Ovary (tissue), 7 donors: ENCODE measurements at regions not wholly inside any gene's neighbourhood (a gene's known extent, or its start where the extent isn't known, plus 50 kb on each side); places are given as distances from the start of the nearest gene placed in this dataset.

Experiments
- DNase-seq, 5 donors: peaks; one replicate each; pipeline ENCODE4 v3.0.0-alpha.2; 2019 to 2020
- H3K27ac ChIP-seq, 2 donors: fragments of 200-600 bp; one replicate each; pipeline versions ENCODE4 v1.5.1 to v1.8.0; 2019 to 2022
- H3K27me3 ChIP-seq: fragments of 200-600 bp; one replicate; pipeline ENCODE4 v1.8.0; 2022
- H3K36me3 ChIP-seq: fragments of 200-600 bp; sonication (generic); one replicate; pipeline ENCODE4 v1.5.1; 2019
- H3K4me1 ChIP-seq: one replicate; pipeline ENCODE4 v1.8.1; 2013; ENCODE audit warnings: mild to moderate bottlenecking, moderate library complexity; ENCODE audit not compliant: insufficient read depth
- H3K4me3 ChIP-seq: fragments of 200-600 bp; sonication (generic); one replicate; pipeline ENCODE4 v1.5.1; 2017
- H3K9me3 ChIP-seq, 2 donors: fragments of 200-600 bp in 1 of 2; sonication (generic) in 1 of 2; one replicate each; pipeline versions ENCODE4 v1.5.1 to v1.8.1; 2013 to 2019; ENCODE audit warnings: mild to moderate bottlenecking in 1 of 2, moderate library complexity in 1 of 2
- CTCF ChIP-seq, 3 donors: fragments of 450-650 bp in 2 of 3; fragments of 200-600 bp in 1 of 3; IDR thresholded peaks; one replicate each; pipeline versions ENCODE4 v1.5.1 to v1.8.0; 2016 to 2022; ENCODE audit warnings: antibody characterized with exemption in 3 of 3, mild to moderate bottlenecking in 1 of 3
- EP300 ChIP-seq: sonication (generic); formaldehyde crosslinking; IDR thresholded peaks from one replicate; pipeline ENCODE4 v1.6.1; 2017; ENCODE audit warnings: antibody characterized with exemption
- POLR2A ChIP-seq: fragments of 450-650 bp; IDR thresholded peaks from one replicate; pipeline ENCODE4 v1.6.1; 2017; ENCODE audit warnings: antibody characterized with exemption, mild to moderate bottlenecking, moderate library complexity
- WGBS, 3 donors: extraction: QIAGEN DNeasy Blood & Tissue Kit in 1 of 3; methylation state at CpG; one replicate each; pipeline versions ENCODE4 v1.1.5 to v1.1.7; 2013 to 2017; 5-methylcytosine and 5-hydroxymethylcytosine counted together
- intact Hi-C, 4 donors: fragments of 100-400 bp; cut with DNase I; formaldehyde crosslinking; loops; one replicate each; pipeline versions ENCODE4 v1.11.0 to v1.15.1; 2022 to 2023
- donor health status: DM: no; HTN: no; CAD: no; lungs with moderate emphysema.
- donor health status: DM: no; HTN: no; CAD: no.
- donor health status: Bipolar disorder and iron deficiency.
- donor health status: DM: no; HTN: no; CAD: no.
- donor health status: DM: yes; HTN: yes; CAD: no.

DNA sequence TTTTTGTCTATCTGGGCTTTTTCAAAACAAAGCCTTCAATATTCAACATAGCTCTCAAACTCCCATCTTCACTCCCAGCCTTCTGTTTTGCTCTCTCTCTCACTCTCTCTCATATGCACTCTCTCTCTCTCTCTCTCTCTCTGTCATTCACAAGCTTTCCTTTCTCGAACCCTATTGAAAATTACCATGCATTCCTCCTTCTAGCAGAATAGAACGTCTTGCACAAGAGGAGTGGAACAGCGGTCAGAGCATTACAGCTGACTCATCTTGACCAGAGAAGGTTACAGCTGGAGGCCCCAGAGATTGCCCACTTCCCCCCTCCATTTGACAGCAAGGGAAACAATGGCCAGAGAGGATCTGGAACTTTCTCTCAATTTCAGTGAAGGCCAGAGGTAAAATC, 51.0 kb upstream of the LIFR start:
- 26 to 50% (median 36%) methylated on average over 3 of the region's 3 CpGs for WGBS, 3 donors
- Histone ChIP-seq H3K27me3 (no peaks in the 10 kb centered on the region), H3K36me3 (no peaks in the 10 kb centered on the region), H3K9me3 (no peaks in the 10 kb centered on the region), H3K27ac (no peak overlapping the region), H3K4me1 (peaks cover 4% of the 10 kb centered on the region), H3K4me3 (no peak overlapping the region)
- DNase-seq = peak in 2 of 5 donors; percentile 26 to 31
- intact Hi-C loops = no loop called here
- TF ChIP-seq EP300 (no peak), CTCF (IDR thresholded peaks at IDR 0.05) (no peak), POLR2A (no peak)

DNA sequence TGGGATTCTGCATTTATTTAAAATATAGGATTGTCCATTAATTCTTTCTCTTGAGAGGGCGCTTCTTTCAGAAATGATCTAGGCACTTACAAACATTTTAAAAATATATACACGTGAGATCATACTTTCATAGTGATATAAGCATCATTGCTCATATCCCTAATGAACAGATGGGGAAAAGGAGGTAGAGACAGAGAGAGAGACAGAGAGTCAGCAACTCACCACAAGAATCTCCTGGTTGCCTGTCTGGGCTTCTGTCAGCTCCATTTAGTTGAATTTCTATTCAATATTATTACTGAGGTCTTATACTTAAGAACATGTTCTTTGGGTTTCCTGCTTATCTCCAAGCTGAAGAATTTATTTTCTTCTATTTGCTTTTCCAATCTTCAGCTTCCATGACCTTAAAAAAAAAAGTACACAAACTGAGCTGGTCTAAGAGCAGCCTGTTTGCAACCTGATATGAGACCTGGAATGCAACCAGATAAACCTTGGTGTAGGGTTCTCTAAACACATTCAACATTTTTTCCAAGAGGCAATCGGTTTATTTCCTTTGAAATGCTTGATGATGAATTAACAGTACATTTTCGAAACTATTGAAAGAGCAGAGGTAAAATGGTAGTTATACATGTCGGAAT, 51.6 kb upstream of the LIFR start:
- WGBS, 3 donors = 53 to 65% (median 60%) methylated on average over 5 of the region's 5 CpGs
- H3K4me1 ChIP-seq = peaks cover 4% of the 10 kb centered on the region
- H3K27me3 ChIP-seq = no peaks in the 10 kb centered on the region
- intact Hi-C loops = no loop called here
- H3K4me3 ChIP-seq = no peak overlapping the region
- no peaks in the 10 kb centered on the region for H3K36me3 ChIP-seq
- TF ChIP-seq CTCF (IDR thresholded peaks at IDR 0.05) (no peak), EP300 (no peak), POLR2A (no peak)
- H3K9me3 ChIP-seq = no peaks in the 10 kb centered on the region
- DNase-seq = no peak
- H3K27ac ChIP-seq = no peak overlapping the region

- intact Hi-C loops = no loop called here
- Histone ChIP-seq H3K27me3 (no peaks in the 10 kb centered on the region), H3K27ac (no peak overlapping the region), H3K4me3 (no peak overlapping the region), H3K4me1 (peaks cover 4% of the 10 kb centered on the region), H3K36me3 (no peaks in the 10 kb centered on the region), H3K9me3 (no peaks in the 10 kb centered on the region)
- no peak for DNase-seq
- WGBS, 3 donors = 73 to 82% (median 73%) methylated on average over 1 of the region's 1 CpG
- TF ChIP-seq EP300 = no peak
- TF ChIP-seq CTCF (IDR thresholded peaks at IDR 0.05) = no peak
- no peak for TF ChIP-seq POLR2A
These were observed 52.4 kb upstream of the LIFR start for GRCh38 chr5:38608874-38609273.

DNA sequence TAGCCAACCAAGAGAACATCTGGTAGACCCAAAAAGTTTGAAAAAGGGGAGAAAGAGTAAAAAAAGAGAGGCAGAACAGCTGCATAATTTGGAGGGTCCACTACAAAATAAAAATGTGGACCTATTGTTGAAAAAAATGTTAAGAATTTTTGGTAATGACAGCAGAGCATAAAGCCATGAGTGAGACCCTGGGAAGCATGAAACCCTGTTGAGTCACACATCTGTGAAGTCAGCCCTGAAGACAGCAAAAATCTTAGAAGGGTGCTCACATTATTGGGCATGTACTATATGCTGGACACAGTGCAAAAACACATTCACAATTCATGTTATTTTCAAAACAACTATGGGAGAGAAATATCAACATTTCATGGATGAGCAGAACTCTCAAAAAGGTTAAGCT, 56.4 kb upstream of the LIFR start:
- TF ChIP-seq POLR2A (no peak), EP300 (no peak), CTCF (IDR thresholded peaks at IDR 0.05) (no peak)
- Histone ChIP-seq H3K4me1 (peaks cover 1% of the 10 kb centered on the region), H3K4me3 (no peak overlapping the region), H3K9me3 (no peaks in the 10 kb centered on the region), H3K27ac (no peak overlapping the region), H3K27me3 (no peaks in the 10 kb centered on the region), H3K36me3 (no peaks in the 10 kb centered on the region)
- intact Hi-C loops = no loop called here
- no peak for DNase-seq
